ENCODE measurements at regions not wholly inside any gene's neighbourhood (a gene's known extent, or its start where the extent isn't known, plus 50 kb on each side); places are given as distances from the start of the nearest gene placed in this dataset.

DNA sequence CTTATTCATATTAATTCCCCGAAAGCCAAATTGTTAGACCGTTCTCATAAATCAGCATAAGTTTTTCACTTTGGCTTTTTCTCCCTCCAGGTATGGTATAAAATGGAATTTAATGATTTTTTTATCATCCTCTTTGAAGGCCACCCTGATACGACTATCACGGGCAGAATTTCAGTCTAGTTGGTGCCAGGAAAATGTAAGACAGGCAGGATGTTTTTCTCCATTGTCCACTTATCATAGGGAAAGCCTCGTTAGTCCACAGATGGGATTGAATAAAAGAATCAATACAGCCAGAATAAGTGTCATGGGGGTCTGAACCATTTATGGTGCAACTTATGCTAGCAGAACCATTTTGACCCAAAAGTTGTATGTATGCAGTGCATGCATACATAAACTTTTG is 566.0 kb upstream of the ARGLU1 start:
- DNase-seq, result no peak

DNA sequence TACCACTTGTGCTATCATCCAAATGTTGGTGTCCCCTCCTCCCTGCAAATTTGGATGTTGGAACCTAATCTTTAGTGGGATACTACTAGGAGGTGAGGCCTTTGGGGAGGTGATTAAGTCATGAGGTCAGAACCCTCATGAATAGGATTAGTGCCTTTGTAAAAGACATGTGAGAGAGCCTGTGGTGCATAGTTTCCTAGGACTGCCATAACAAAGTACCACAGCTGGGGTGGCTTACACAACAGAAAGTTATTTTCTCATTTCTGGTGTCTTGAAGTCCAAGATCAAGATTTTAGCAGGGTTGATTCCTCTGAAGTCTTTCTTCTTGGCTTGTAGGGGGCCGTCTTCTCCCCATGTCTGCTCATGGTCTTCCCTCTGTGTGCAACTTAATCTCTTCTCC is 562.6 kb upstream of the ARGLU1 start:
- no peak for DNase-seq

DNA sequence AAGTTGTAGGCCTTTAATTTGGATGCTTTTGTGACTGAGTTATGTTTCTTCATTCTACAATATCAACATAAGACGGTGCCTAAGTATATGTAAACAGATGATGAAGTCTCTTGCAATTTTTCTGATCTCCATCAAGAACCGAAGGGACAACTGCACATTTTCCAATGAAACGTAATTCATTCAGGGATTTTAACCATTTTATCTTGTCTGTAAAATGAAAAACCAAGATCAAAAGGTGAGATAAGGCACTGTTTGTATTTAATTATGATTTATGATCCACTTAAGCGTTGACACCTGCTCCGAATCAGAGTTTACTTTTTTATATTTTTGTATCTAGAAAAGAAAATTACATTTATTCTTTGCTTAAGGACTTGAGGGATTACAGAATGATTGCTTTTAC is 556.8 kb upstream of the ARGLU1 start:
- DNase-seq, result no peak

DNA sequence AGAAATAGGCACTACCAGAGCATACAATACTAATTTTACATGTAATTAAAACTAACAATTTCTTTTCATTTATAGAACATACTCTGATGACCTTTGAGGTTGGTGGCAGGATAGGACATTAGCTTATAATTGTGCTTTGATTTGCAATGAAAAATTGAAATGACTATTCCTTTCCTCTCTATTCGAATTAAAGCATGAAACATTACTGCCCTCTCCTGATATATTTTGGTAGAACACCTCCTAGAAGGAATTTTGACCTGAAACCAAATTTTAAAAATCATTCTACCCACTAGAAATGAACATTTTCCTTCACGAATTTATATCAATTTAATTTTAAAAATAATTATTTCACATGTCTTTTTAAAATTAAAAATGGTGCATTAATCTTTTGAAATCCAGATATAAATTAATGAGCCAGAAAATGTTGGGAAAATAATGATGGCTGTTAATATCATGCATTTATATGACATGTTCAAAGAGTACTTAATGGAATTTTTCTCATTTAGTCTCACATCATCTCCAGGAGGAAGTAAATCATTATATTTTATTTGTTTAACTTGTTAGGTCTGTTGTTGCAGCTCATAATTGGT is 556.3 kb upstream of the ARGLU1 start:
- no peak for DNase-seq

DNA sequence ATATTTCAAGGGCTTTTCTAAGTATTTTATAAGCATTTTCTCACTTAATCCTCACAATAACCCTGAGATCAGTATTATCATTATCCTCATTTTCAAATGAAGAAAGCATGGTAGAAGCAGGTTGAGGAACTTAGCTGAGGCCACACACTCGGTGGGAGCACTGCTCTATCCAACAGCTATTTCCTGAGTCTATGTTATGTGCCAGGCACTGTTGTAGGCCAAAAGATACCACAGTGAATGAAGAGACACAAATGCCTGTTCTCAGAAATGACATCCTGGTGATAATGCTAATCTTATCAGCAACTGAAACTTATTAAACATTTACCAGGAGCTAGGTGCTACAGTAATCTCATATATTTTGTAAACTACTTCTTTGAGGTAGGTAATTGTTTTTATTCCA is 553.9 kb upstream of the ARGLU1 start:
- no peak for DNase-seq

DNA sequence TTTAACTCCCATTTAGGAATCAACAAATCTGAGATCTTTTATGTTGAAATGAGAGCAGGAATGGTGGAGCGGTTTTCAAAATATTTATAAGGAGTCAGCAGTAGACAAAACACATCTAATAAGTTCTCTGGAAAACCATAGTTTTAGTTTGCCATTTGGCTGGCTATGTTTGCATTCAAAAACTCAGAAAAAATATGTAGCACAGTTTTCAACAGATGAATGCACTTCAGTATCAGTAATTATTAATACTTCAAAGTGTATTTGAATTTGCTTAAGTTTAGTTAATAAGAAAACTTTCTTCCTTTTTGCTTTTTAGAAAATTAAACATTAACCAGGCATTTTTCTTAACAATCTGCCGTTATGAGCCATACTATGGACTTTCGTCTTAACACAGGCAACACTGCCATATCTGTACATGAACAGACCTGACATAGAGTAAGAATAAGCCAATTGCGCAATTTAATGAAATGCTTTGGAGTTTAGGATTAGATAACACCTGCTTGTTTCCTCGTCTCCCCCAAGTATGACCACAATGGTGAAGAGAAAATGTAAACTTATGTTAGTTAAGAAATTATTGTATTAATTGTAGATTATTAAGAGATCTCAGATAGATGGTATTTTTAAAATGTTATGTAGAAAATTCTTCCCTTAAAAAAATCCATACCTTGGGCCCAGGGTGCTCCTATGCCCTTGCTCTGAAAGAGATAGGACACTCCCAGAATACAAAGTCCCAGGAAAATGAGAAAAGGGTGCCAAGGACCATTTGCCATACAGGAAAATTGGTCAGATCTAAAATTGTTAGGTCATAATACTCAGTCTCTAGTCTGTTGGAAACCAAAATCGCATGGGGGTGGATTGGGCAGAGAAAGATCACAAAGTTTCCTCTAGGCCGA is 552.3 kb upstream of the ARGLU1 start:
- DNase-seq, result no peak

DNA sequence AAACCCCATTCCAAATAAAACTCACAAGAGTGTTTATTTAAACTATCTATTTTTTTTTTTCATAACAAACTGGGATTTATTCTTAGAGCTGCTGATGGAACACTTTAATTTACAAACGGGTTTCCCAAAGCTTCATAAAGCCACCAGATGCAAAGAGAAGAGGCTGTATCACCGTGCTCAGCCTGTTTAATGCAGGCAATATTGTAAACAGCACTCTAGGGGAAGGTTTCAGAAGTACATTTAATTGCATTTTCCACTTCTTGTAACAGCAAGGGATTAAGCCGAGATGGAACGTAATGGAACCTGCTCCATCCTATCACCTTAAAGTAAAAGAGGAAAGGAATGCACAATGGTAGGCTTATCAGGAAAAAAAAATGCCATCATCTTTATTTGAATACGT is 550.6 kb upstream of the ARGLU1 start:
- no peak for DNase-seq

DNA sequence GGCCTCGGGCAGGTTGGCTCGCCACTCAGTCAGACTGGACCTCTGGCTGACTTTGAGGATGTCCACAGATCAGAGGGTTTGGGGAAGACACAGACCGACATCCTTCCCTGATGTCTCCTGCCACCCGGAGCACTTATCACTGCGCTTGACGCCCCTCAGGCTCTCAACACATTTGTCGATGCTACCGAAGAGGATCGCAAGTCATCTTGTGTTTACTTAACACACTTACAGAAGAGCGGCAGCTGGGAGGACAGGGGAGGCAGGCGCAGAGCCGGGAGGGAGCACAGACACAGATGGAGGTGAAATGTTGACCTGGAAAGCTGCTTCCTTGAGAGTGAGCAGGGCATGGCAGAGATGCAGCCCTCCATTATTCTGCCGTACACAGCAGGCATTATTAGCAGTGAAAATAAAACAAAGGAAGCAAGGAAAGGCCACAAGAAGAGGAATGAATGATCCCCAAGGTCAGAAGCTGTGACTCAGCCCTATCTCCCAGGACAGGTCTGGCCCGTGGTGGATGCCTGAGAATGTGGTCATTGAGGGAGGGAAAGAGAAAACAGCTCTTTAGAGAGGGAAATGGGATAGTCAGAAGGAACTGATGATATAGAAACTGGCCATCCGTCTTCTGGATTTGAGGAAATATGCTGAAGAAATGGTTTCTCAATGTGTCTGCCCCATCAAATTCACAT is 549.5 kb upstream of the ARGLU1 start:
- no peak for DNase-seq

DNA sequence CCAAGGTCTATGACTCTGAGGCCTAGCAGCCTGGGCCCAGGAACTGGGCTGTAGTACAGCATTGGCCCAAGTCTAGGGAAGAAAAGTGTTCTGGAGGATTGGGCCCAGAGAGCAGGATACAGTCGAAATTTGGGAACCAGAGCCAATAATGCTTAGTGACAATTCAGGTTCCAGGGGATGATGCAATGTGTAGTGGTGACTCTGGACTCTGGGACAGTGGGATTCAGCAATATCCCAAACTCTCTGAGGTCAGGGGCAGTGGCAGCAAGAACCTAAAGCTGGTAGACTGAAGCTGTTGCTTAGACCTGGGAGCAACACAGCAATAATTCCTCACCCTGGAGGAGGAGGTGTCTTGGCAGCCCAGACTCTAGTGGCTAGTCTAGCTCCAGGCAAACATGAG is 545.5 kb upstream of the ARGLU1 start:
- DNase-seq, result no peak

DNA sequence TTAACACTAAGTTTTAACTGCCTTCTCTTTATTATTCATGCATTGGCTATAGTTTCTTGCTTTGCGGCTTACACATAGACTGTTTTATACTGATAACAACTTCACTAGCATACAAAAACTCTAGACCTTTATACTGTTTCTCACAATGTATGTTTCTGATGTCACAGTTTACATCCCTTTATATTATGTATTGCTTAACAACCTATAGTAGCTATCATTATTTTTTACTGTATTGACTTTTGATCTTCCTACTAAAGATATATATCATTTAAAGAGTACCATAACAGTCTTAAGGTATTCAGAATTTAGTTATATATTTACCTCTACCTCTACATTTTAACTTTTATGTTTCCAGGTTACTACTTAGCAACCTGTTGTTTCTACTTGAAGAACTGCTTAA is 543.3 kb upstream of the ARGLU1 start:
- no peak for DNase-seq

DNA sequence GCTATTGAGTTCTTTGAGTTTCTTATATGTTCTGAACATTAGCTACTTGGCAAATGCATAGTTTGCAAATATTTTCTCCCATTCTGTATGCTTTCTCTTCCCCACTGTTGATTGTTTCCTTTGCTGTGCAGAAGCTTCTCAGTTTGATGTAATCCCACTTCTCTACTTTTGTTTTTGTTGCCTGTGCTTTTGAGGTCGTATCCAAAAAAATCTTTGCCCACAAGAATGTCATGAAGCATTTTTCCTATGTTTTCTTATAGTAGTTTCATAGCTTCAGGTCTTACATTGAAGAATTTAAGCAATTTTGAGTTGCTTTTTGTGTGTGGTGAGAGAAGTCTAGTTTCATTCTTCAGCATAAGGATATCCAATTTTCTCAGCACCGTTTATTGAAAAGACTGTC is 536.7 kb upstream of the ARGLU1 start:
- no peak for DNase-seq

DNA sequence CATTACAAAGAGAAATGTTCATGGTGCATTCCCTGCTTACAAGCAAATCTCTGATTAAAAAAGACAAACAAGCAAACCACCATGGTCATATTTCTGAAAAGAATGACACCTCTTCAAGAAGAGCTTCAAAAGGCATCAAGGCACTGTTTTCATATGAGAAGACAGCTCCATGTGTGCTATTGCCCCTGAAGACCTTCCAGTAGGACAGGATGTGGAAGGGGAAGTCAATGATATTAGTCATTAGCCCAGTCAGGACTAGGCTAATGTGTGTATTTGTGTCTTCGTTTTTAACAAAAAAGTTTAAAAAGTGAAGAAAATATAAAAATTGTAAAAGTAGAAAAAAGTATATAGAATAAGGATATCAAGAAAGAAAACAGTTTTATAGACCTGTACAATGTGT is 534.7 kb upstream of the ARGLU1 start:
- DNase-seq, result no peak

DNA sequence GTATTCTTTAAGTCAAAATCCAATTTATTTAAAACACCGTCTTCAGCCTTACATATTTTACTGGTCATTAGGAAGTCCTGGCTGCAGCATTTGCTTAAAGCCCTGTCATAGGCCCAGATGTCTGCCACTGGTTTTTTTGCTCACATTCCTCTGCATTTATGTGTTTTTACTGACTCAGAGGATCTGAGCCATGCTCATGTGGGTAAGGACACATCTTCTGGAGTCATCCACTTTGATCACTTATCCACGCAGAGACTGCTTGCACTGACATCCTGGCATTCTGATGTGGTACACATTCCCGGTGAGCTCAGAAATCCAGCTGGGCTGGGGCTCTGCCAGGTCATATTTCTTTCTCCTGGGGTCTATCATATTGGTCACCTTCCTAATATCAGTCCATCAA is 531.7 kb upstream of the ARGLU1 start:
- DNase-seq, result peak; percentile 16

DNA sequence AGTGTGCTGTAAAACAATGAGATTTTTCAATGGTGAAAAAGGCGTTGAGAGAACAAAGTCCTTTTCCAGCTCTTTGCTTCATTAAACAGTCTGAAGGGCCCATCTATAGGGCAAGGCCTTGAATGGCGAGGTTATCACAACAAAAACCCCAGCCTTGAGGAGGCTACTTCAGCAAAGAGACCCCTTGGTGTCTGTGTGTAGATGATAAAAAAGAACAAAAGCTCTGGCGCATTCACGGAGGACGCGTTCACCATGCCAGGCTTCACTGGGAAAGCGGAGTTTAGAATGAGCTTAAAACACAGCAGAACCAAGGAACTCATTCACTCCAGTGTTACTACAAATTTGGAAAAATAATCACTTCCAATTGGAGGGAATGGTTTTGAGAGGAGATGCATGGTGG is 530.0 kb upstream of the ARGLU1 start:
- DNase-seq, result no peak

DNA sequence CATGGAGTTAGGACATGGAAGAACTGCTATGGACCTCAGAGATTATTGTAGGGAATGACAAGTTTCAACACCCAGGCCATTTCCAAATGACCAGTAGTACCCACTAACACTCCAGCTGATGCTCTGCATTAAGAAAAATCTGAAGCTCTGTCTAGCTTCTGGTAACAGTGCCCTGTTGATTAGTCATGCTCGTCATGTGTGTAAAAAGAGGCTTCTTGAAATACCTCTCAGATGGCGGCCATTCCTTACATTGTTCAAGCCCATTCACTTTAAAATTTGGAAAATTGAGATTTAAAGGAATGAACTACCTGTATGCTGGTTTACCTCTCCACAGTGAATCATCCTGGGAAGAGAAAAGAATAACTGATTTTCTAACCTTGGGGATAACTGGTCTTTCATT is 527.9 kb upstream of the ARGLU1 start:
- DNase-seq, result no peak

DNA sequence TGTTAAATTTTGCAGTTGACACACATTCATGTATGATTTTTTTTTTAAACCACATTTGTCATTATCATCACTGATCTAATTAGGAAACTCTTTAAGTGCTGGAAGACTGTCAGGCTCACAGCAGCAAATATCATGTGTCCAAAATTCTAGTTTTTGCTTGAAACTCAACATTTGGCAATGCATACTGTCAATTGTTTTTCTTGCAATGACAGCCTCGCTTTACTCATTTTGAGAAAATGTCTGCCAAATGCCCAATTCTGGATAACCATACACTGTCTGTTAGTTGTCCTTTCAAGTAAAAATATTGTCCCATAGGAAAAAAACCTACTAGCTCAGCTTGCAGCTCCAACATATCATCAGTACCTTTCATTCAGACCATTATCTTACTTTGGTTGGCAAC is 523.9 kb upstream of the ARGLU1 start:
- no peak for DNase-seq

DNA sequence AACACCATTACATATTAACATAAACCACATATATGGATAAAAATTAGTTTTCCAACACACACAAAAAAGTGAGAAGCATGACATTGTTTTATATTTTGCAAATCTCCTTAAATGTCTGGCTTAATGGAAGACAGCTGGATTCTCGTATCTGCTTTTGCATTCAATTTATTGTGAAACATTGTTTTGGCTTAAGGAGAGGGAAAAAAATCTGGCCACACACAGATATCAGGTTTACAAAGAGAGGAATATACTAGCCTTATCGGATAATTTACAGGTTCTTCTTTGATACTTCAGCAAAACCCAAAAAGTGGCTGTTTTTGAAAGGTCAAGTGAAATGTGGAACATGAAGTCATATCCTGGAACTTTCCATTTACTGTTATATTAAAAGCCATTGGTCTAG is 523.5 kb upstream of the ARGLU1 start:
- no peak for DNase-seq

DNA sequence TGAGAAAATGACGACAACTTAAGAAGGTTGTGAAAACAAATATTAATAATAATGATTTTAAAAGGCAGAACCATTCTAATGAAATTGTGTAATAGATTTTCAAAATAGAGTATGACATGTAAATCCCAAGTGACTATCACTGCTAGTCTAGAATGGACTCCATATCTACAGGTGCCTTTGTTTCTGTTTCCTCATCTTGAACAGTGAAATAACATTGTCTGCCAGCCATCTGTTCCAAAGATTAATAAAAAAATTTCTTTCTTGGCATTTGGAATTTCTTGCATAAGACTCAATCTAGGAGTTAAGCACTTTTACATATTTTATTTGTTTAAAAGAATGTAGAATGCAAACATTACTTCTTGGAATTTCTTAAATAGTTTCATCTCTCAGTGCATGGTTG is 520.1 kb upstream of the ARGLU1 start:
- no peak for DNase-seq

DNA sequence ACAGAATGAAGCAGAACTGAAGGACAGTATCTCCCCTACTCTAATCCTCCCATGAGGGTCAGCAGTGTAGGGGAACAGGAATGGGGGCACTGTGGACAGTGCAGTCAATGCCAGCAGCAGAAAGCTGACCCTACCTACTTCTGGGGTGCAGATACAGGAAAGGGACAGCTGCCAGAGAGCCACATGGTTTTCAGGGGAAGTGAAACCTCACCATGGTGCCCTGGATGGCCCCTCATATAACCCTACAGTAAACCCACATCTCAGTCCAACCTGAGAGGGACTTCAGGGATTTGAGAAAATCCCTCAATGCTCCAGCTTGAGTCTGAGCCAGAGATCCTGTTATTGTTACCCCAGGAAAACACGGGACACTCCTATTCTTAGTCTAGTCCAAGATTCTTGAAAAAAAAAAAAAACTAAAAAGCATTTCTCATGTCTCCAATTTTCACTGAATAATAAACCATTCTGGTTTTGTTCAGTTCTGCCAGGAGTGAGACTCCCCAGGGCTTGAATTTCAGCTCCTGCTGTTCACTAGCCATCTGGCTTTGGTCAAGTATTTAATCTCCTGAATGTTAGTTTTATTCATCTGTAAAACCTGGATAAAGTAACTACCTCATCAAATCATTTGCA is 511.6 kb upstream of the ARGLU1 start:
- no peak for DNase-seq

DNA sequence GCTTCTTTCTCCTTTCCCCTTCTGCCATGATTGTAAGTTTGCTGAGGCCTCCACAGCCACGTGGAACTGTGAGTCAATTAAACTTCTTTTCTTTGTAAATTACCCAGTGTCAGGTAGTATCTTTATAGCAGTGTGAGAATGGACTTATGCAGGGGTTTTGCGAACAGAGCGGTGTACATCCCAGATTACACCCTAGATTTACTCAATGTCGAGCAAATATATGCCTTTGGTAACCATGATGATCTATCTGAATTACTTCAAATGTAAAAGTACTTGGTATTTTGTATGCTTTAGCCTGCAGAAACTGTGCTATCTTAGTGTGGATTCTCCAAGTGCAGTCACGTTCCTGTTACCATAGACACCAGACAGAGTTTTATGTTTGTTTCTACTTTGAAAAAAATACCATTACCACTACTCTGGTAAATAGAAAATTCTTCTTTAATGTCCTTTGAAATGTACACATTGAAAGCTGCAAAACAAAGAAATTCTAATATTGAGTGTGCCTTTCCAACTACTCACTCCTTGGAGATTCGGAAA is 510.4 kb upstream of the ARGLU1 start:
- DNase-seq, result no peak

DNA sequence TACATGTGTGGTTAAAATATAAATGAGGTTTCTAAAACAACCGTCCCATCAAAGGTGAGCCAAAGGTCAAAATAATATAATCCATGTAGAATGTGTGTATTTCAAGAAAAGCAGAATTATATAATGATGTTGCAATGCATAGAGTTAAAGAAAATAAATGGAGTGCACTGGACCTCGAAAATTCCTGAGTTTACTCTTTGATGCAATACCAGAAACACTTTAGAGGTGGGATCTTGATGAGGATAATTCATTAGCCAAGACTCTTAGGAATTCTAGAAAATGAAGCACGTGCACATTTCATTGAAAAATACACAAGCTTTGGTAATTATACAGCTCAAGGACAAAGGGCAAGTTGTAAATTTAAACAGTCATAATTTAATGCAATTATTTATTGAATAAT is 508.9 kb upstream of the ARGLU1 start:
- no peak for DNase-seq

DNA sequence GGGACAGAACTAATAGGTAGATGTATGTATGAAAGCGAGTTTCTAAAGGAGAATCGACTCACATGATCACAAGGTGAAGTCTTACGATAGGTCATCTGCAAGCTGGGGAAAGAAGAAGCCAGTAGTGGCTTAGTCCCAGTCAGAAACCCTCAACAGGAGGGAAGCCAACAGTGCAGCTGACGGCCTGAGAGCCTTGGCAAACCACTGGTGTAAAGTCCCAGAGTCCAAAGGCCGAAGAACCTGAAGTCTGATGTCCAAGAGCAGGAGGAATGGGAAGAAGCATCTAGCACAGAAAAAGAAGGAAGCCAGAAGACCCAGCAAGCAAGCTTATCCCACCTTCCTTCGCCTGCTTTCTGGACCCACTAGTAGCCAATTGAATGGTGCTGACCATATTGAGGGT is 507.6 kb upstream of the ARGLU1 start:
- DNase-seq, result no peak

DNA sequence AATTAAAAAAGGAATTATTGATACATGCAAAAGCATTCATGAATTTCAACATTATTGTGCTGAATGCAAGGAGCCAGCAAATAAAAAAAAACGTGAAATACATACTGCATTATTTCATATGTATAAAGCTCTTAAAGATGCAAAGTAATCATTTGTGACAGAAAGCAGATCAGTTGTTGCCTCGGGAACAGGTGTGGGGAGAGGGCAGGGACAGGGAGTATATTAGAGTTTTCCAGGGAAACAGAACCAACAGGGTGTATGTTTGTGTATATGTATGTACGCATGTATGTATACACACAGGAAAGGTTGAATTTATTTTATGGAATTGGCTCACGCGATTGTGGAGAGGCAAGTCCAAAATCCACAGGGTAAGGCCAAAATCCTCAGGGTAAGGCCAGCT is 502.9 kb upstream of the ARGLU1 start:
- DNase-seq, result no peak
